Prostate gland (tissue), 2 donors: ENCODE measurements at regions not wholly inside any gene's neighbourhood (a gene's known extent, or its start where the extent isn't known, plus 50 kb on each side); places are given as distances from the start of the nearest gene placed in this dataset.

Source experiments
- POLR2AphosphoS5 ChIP-seq: sonication (generic); formaldehyde crosslinking; IDR thresholded peaks from one replicate; pipeline ENCODE4 v1.6.1; 2017; ENCODE audit warnings: antibody characterized with exemption
- TF ChIP-seq, protein P1 (sequence below), 4 experiments: fragments of 200-600 bp in 2 of 4; fragments of 450-650 bp in 2 of 4; sonication (generic) in 2 of 4; IDR thresholded peaks; 1 replicate in 3 of 4; 2 replicates in 1 of 4; pipeline ENCODE4 v1.5.1; 2016 to 2019; ENCODE audit warnings: antibody characterized with exemption in 4 of 4, mild to moderate bottlenecking in 2 of 4, moderate library complexity in 2 of 4

DNA sequence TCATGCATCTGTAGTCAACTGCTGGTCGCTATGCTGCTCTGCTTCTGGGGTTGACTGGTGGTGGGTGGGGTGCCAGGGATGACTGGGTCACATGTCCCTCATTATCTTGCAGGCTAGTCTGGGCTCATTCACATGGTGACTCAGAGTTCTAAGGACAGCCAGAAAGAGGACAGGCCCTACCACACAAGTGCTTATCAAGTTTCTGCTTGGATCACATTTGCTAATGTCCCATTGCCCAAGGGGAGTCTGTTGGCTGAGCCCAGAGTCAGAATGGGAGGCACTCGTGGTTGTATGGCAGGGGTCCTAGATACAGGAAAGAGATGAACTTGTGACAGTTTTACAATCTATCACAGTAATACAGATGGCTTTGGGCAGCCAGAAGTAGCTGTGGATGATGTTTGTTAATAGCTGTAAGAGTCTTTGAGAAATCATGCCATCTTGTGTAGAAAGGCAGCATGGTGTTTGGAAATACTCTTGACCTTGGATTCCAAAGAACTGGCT lies 221.3 kb downstream of the GPAT3 start:
- TF ChIP-seq POLR2AphosphoS5: no peak
- TF ChIP-seq, protein P1, sequence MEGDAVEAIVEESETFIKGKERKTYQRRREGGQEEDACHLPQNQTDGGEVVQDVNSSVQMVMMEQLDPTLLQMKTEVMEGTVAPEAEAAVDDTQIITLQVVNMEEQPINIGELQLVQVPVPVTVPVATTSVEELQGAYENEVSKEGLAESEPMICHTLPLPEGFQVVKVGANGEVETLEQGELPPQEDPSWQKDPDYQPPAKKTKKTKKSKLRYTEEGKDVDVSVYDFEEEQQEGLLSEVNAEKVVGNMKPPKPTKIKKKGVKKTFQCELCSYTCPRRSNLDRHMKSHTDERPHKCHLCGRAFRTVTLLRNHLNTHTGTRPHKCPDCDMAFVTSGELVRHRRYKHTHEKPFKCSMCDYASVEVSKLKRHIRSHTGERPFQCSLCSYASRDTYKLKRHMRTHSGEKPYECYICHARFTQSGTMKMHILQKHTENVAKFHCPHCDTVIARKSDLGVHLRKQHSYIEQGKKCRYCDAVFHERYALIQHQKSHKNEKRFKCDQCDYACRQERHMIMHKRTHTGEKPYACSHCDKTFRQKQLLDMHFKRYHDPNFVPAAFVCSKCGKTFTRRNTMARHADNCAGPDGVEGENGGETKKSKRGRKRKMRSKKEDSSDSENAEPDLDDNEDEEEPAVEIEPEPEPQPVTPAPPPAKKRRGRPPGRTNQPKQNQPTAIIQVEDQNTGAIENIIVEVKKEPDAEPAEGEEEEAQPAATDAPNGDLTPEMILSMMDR (IDR thresholded peaks at IDR 0.05): no peak
